H1 (cell line): ENCODE measurements at regions not wholly inside any gene's neighbourhood (a gene's known extent, or its start where the extent isn't known, plus 50 kb on each side); places are given as distances from the start of the nearest gene placed in this dataset.
"Not testable (repeated sequence)": the region's sequence is repeated elsewhere in the genome, so short reads cannot be mapped to it uniquely, and the experiment has no call there.

Source experiments
- CTCF ChIA-PET: fragments of 300-600 bp; sonication (Branson Sonifier 250); formaldehyde crosslinking; loops from one replicate; lab custom pipeline; 2021; ENCODE audit not compliant: partially characterized antibody; lab: Charles Lee
- POLR2A ChIA-PET: fragments of 300-600 bp; sonication (Branson Sonifier 250); formaldehyde crosslinking; loops from one replicate; lab custom pipeline; 2021; ENCODE audit warnings: inconsistent platforms; ENCODE audit not compliant: partially characterized antibody; lab: Charles Lee
- DNase-seq, 2 experiments: peaks; one replicate each; pipeline versions ENCODE4 v3.0.0 to v3.0.0-alpha.2; 2010 to 2022; ENCODE audit warnings: low spot score in 2 of 2, low read depth in 1 of 2, mixed read lengths in 1 of 2
- FAIRE-seq: peaks from 2 replicates; lab custom pipeline; 2011; peaks lifted over from hg19 to GRCh38; lab: Jason Lieb, UNC
- H2AFZ ChIP-seq: 2 replicates; pipeline ENCODE4 v1.8.1; 2012; ENCODE audit warnings: low read length, inconsistent platforms
- H2AK5ac ChIP-seq: 2 replicates; pipeline ENCODE4 v1.6.1; 2013; ENCODE audit warnings: low read depth, low read length
- H2BK120ac ChIP-seq: replicated peaks from 2 replicates; pipeline ENCODE3; 2013; ENCODE audit warnings: low read depth, low read length, inconsistent platforms
- H2BK12ac ChIP-seq: 2 replicates; pipeline ENCODE4 v1.6.1; 2013; ENCODE audit warnings: low read depth, low read length
- H2BK15ac ChIP-seq: 2 replicates; pipeline ENCODE4 v1.6.1; 2013; ENCODE audit warnings: low read length
- H2BK20ac ChIP-seq: 2 replicates; pipeline ENCODE4 v1.6.1; 2013; ENCODE audit warnings: low read length
- H2BK5ac ChIP-seq: 2 replicates; pipeline ENCODE4 v1.6.1; 2013; ENCODE audit warnings: low read depth, low read length
- H3K14ac ChIP-seq: 2 replicates; pipeline ENCODE4 v1.6.1; 2013; ENCODE audit warnings: inconsistent platforms; ENCODE audit not compliant: insufficient read length
- H3K18ac ChIP-seq: 2 replicates; pipeline ENCODE4 v1.6.1; 2013; ENCODE audit warnings: low read length; ENCODE audit errors: extremely low read depth
- H3K23ac ChIP-seq: 2 replicates; pipeline ENCODE4 v1.6.1; 2013; ENCODE audit warnings: inconsistent platforms; ENCODE audit not compliant: insufficient read length
- H3K23me2 ChIP-seq: 2 replicates; pipeline ENCODE4 v1.6.1; 2013; ENCODE audit warnings: low read depth, low read length
- H3K27ac ChIP-seq: 2 replicates; pipeline ENCODE4 v1.6.1; 2011; ENCODE audit warnings: low read depth, low read length, inconsistent platforms
- H3K27me3 ChIP-seq, 4 experiments: replicated peaks in 1 of 4; 1 replicate in 1 of 4; 2 replicates in 3 of 4; pipeline versions ENCODE4 v1.6.1 to v1.8.1; 2011 to 2013; ENCODE audit warnings: low read length in 3 of 4, mild to moderate bottlenecking in 3 of 4, inconsistent platforms in 2 of 4, mixed read lengths in 2 of 4, moderate library complexity in 1 of 4; ENCODE audit not compliant: control insufficient read depth in 3 of 4, insufficient read depth in 3 of 4; ENCODE audit errors: extremely low read depth in 1 of 4
- H3K36me3 ChIP-seq, 4 experiments: 2 replicates each; pipeline versions ENCODE4 v1.6.1 to v1.8.1; 2011 to 2013; ENCODE audit warnings: mild to moderate bottlenecking in 4 of 4, low read length in 3 of 4, moderate library complexity in 2 of 4, control low read depth in 1 of 4, inconsistent platforms in 1 of 4; ENCODE audit not compliant: insufficient read depth in 4 of 4, control insufficient read depth in 2 of 4
- H3K4ac ChIP-seq: replicated peaks from 2 replicates; pipeline ENCODE3; 2013; ENCODE audit warnings: low read length, low read depth, mixed read lengths, inconsistent platforms; ENCODE audit not compliant: insufficient read length
- H3K4me1 ChIP-seq, 4 experiments: replicated peaks in 1 of 4; 1 replicate in 1 of 4; 2 replicates in 3 of 4; pipeline versions ENCODE4 v1.6.1 to v1.8.1; 2011 to 2013; ENCODE audit warnings: low read length in 3 of 4, inconsistent platforms in 2 of 4, mixed read lengths in 1 of 4; ENCODE audit not compliant: insufficient read depth in 4 of 4, control insufficient read depth in 3 of 4
- H3K4me2 ChIP-seq, 2 experiments: 2 replicates each; pipeline versions ENCODE4 v1.6.1 to v1.8.1; 2011 to 2013; ENCODE audit warnings: low read depth in 2 of 2, low read length in 2 of 2, control low read depth in 1 of 2, inconsistent platforms in 1 of 2, mild to moderate bottlenecking in 1 of 2; ENCODE audit not compliant: insufficient read depth in 1 of 2
- H3K4me3 ChIP-seq, 4 experiments: fragments of 200-600, 300-600 bp in 1 of 4; sonication (generic), shearing (Covaris generic), sonication (Bioruptor Twin) in 1 of 4; 2 replicates each; pipeline versions ENCODE4 v1.5.1 to v1.8.1; 2011 to 2016; ENCODE audit warnings: low read length in 4 of 4, low read depth in 3 of 4, control low read depth in 2 of 4, inconsistent platforms in 2 of 4, mild to moderate bottlenecking in 2 of 4, mixed read lengths in 1 of 4, moderate library complexity in 1 of 4; ENCODE audit not compliant: insufficient read depth in 2 of 4; ENCODE audit errors: extremely low read depth in 1 of 4
- H3K56ac ChIP-seq: replicated peaks from 2 replicates; pipeline ENCODE3; 2013; ENCODE audit warnings: low read depth, mild to moderate bottlenecking, mixed read lengths, low read length, inconsistent platforms; ENCODE audit not compliant: insufficient read length
- H3K79me1 ChIP-seq: 2 replicates; pipeline ENCODE4 v1.6.1; 2013; ENCODE audit warnings: low read depth, low read length, control low read depth
- H3K79me2 ChIP-seq, 2 experiments: 2 replicates each; pipeline versions ENCODE4 v1.6.1 to v1.8.1; 2012 to 2013; ENCODE audit warnings: low read length in 2 of 2, mild to moderate bottlenecking in 2 of 2, inconsistent platforms in 1 of 2; ENCODE audit not compliant: insufficient read depth in 2 of 2, control insufficient read depth in 1 of 2
- H3K9ac ChIP-seq, 4 experiments: replicated peaks in 1 of 4; 1 replicate in 1 of 4; 2 replicates in 3 of 4; pipeline versions ENCODE4 v1.6.1 to v1.8.1; 2011 to 2013; ENCODE audit warnings: low read depth in 3 of 4, low read length in 3 of 4, control low read depth in 2 of 4, mild to moderate bottlenecking in 2 of 4, moderate library complexity in 2 of 4, inconsistent platforms in 1 of 4; ENCODE audit errors: extremely low read depth in 1 of 4
- H3K9me3 ChIP-seq, 2 experiments: 2 replicates each; pipeline versions ENCODE4 v1.6.1 to v1.8.1; 2012 to 2013; ENCODE audit warnings: mild to moderate bottlenecking in 2 of 2, moderate library complexity in 2 of 2, control low read depth in 1 of 2, inconsistent platforms in 1 of 2, low read depth in 1 of 2, low read length in 1 of 2, mixed read lengths in 1 of 2; ENCODE audit not compliant: insufficient read depth in 2 of 2
- H4K20me1 ChIP-seq, 2 experiments: replicated peaks in 1 of 2; 2 replicates each; pipeline versions ENCODE3 to v1.8.1; 2011 to 2013; ENCODE audit warnings: inconsistent platforms in 2 of 2, low read length in 2 of 2, mild to moderate bottlenecking in 1 of 2; ENCODE audit not compliant: insufficient read depth in 2 of 2, control insufficient read depth in 1 of 2
- H4K5ac ChIP-seq: 2 replicates; pipeline ENCODE4 v1.6.1; 2013; ENCODE audit warnings: low read length, low read depth, mixed read lengths, inconsistent platforms; ENCODE audit not compliant: insufficient read length
- H4K8ac ChIP-seq: 2 replicates; pipeline ENCODE4 v1.8.0; 2013; ENCODE audit warnings: mild to moderate bottlenecking, moderate library complexity, low read length, inconsistent platforms; ENCODE audit not compliant: insufficient read depth; ENCODE audit errors: extremely low read depth
- H4K91ac ChIP-seq: replicated peaks from 2 replicates; pipeline ENCODE3; 2013; ENCODE audit warnings: low read length, mixed read lengths, inconsistent platforms; ENCODE audit not compliant: insufficient read length
- WGBS, 2 experiments: shearing (Covaris generic) in 1 of 2; methylation state at CpG; one replicate each; pipeline versions ENCODE4 v1.1.6 to v1.1.7; 2013 to 2015; ENCODE audit warnings: low lambda C conversion rate in 2 of 2, mixed read lengths in 2 of 2, inconsistent platforms in 1 of 2, low coverage in 1 of 2, missing lambda C conversion rate in 1 of 2; ENCODE audit not compliant: insufficient replicate concordance in 2 of 2, insufficient coverage in 1 of 2, insufficient read length in 1 of 2; ENCODE audit errors: extremely low coverage in 1 of 2, missing lambda C conversion rate in 1 of 2; 5-methylcytosine and 5-hydroxymethylcytosine counted together

GRCh38 chr7:26089469-26089868 is 62.5 kb upstream of the NFE2L3 start:
- H4K5ac ChIP-seq, FAIRE-seq, H4K20me1 ChIP-seq, H3K23ac ChIP-seq, H4K8ac ChIP-seq, H2BK120ac ChIP-seq, H3K9me3 ChIP-seq, H2BK12ac ChIP-seq, H2BK15ac ChIP-seq, H3K4ac ChIP-seq, H3K23me2 ChIP-seq, H3K56ac ChIP-seq, H3K79me2 ChIP-seq, H3K14ac ChIP-seq, H3K4me3 ChIP-seq, H3K18ac ChIP-seq, DNase-seq, H3K36me3 ChIP-seq, H3K79me1 ChIP-seq, H4K91ac ChIP-seq, H3K4me1 ChIP-seq, H2BK20ac ChIP-seq, H2AK5ac ChIP-seq, H3K4me2 ChIP-seq, H2BK5ac ChIP-seq, H3K9ac ChIP-seq, H3K27ac ChIP-seq, H2AFZ ChIP-seq, H3K27me3 ChIP-seq: not testable (repeated sequence)
- CTCF ChIA-PET = interaction anchor here (0.6 to 5.8 kb wide), 19 partner anchors 8 to 288 kb away, joined by 3 to 79 read pairs (median 11); no protein-coding TSS in a partner anchor
- 90% methylated on average over 6 of the region's 6 CpGs; no CpG with 5 or more reads in 1 of the 2 experiments for WGBS, 2 experiments
- POLR2A ChIA-PET = interaction anchor here (0.9 to 18.1 kb wide), 5 partner anchors 15 to 107 kb away, joined by 3 to 230 read pairs (median 15); partner anchors contain the start of genes CBX3 and HNRNPA2B1
